Heart right ventricle (tissue), 16 donors: ENCODE measurements at regions not wholly inside any gene's neighbourhood (a gene's known extent, or its start where the extent isn't known, plus 50 kb on each side); places are given as distances from the start of the nearest gene placed in this dataset.
"Not testable (repeated sequence)": the region's sequence is repeated elsewhere in the genome, so short reads cannot be mapped to it uniquely, and the experiment has no call there.

Experiments used
- ATAC-seq, 8 donors: fragments of 200-7000 bp; cut with Tn5 transposase; one replicate each; pipeline ENCODE4 v1.9.1; 2020; ENCODE audit warnings: mild to moderate bottlenecking in 8 of 8, moderate library complexity in 8 of 8, moderate number of reproducible peaks in 1 of 8
- DNase-seq, 2 donors: peaks; one replicate each; pipeline ENCODE4 v3.0.0-alpha.2; 2020
- H3K27ac ChIP-seq, 10 donors: fragments of 200-600 bp; sonication (generic) in 2 of 10; one replicate each; pipeline versions ENCODE4 v1.5.0 to v1.8.0; 2020 to 2022; ENCODE audit warnings: mild to moderate bottlenecking in 3 of 10
- H3K27me3 ChIP-seq, 7 donors: fragments of 200-600 bp; one replicate each; pipeline ENCODE4 v1.8.0; 2021 to 2022; ENCODE audit warnings: mild to moderate bottlenecking in 2 of 7
- H3K36me3 ChIP-seq, 9 donors: fragments of 200-600 bp; sonication (generic) in 1 of 9; one replicate each; pipeline versions ENCODE4 v1.5.0 to v1.8.0; 2020 to 2022; ENCODE audit warnings: mild to moderate bottlenecking in 2 of 9
- H3K4me1 ChIP-seq, 9 donors: fragments of 200-600 bp; sonication (generic) in 1 of 9; one replicate each; pipeline versions ENCODE4 v1.5.0 to v1.8.0; 2020 to 2022; ENCODE audit warnings: mild to moderate bottlenecking in 4 of 9
- H3K4me3 ChIP-seq, 10 donors: fragments of 200-600 bp; sonication (generic) in 2 of 10; one replicate each; pipeline versions ENCODE4 v1.5.0 to v1.8.0; 2020 to 2022; ENCODE audit warnings: mild to moderate bottlenecking in 7 of 10, moderate library complexity in 2 of 10
- H3K9me3 ChIP-seq, 11 donors: fragments of 200-600 bp in 10 of 11; sonication (generic) in 2 of 11; one replicate each; pipeline versions ENCODE4 v1.5.0 to v1.8.0; 2013 to 2022; ENCODE audit warnings: mild to moderate bottlenecking in 2 of 11, control low read depth in 1 of 11, moderate library complexity in 1 of 11
- CTCF ChIP-seq, 9 donors: fragments of 200-600 bp; sonication (generic) in 2 of 9; IDR thresholded peaks; one replicate each; pipeline versions ENCODE4 v1.5.0 to v1.8.0; 2021 to 2022; ENCODE audit warnings: antibody characterized with exemption in 9 of 9, mild to moderate bottlenecking in 5 of 9, moderate library complexity in 1 of 9
- WGBS, 2 donors: extraction: QIAGEN DNeasy Blood & Tissue Kit; methylation state at CpG; one replicate each; pipeline ENCODE4 v1.1.7; 2013; ENCODE audit warnings: inconsistent platforms in 1 of 2; 5-methylcytosine and 5-hydroxymethylcytosine counted together
- intact Hi-C, 10 donors: fragments of 100-400 bp; cut with DNase I; formaldehyde crosslinking; loops; one replicate each; pipeline versions ENCODE4 v1.11.1 to v1.14.2; 2022
- donor health status: Arrhythmogenic right ventricular cardiomyopathy.
- donor health status: ischemic (EF 13 %, LVEDD 7.1; RV severe dilation, severe dysfunction).
- donor health status: healthy with polysubstance abuse.
- donor health status: DM: no; HTN: yes; CAD: no.
- donor health status: DM: no; HTN: no; CAD: no.
- donor health status: ischemic (EF 25% LVEDD 6.9; RV normal size, moderate dysfunction).
- donor health status: ischemic (EF 25% LVEDD 5.7; RV mildly dilated, moderate dysfunction).
- donor health status: healthy.
- donor health status: DM: yes; HTN: yes; CAD: no.
- donor health status: Ischemic cardiomyopathy.
- donor health status: ischemic (EF 35%, LVEDD 5.7; RV mildly dilated, moderate dysfunction).
- donor health status: nonischemic (EF 11% LVEDD 7.7; RV severe dilation, severe dysfunction).
- donor health status: DM: yes; HTN: yes; CAD: no.
- donor health status: PGD.
- donor health status: ischemic (EF 29% LVEDD 5.4; RV normal size, mild dysfunction).
- donor health status: nonischemic (EF 23%, LVEDD 6.1; RV moderate dilation, normal function).

DNA sequence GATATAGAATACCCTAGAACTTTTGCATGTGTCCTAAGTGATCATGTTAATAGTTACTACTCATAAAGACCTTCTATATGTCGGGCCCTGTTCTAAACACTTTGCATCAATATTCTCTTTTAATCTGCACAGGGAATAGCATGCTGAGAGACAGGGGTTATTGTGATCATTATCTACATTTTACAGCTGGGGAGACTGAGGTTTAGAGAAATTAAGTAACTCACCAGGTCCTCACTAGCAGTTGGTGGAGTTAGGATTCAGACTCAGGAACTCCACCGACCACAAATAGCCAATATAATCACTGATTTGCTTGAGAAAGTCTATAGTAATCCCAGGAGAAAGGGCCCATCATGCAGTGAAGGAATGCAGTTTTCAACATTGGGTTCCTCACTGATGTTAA lies 111.2 kb upstream of the ADO start:
- no peak for ATAC-seq

DNA sequence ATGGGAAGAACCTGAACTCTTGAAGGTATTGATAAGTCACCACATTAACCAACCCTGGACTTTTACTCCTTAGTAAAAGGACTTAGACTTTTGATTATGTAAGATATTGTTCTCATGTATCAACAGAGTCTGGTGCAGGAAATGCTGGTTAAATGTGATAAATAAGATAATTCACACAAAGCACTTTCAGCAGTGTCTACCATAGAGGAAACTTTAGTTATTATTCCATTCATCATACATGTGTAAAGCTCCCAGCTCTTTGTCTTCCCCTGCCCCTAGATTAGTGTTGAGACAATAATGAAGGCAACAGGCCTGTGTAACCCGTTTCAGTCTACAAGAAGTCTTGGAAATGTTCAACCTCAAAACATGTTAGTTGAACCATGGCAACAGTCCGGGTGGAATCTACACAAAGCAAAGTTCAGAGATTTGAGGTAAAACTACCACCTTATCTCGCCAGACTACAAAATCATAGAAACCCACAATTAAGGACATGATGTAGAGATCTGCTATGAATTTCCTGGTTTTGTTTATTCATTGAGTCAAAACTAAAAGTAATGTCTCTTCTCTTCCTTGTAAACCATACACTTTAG lies 109.9 kb upstream of the ADO start:
- Histone ChIP-seq H3K27ac (no peak overlapping the region), H3K36me3 (no peaks in the 10 kb centered on the region), H3K27me3 (no peaks in the 10 kb centered on the region), H3K4me1 (peaks cover 0 to 25% (median 14%) of the 10 kb centered on the region in 9 donors), H3K9me3 (peaks cover 0 to 19% (median 13%) of the 10 kb centered on the region in 11 donors), H3K4me3 (no peak overlapping the region)
- TF ChIP-seq CTCF (IDR thresholded peaks at IDR 0.05): no peak
- ATAC-seq (no peak), DNase-seq (no peak)
- intact Hi-C loops: loop anchor here in 1 of 10 donors (5.0 kb wide), 1 partner anchor 123 kb away; the partner anchor contains the start of gene EGR2
- 78 to 82% methylated on average over 3 of the region's 3 CpGs for WGBS, 2 donors

More for the DNA sequence above, 111.2 kb upstream of the ADO start:
- peaks cover 0 to 36% (median 24%) of the 10 kb centered on the region in 9 donors for H3K4me1 ChIP-seq
- H3K27me3 ChIP-seq: no peaks in the 10 kb centered on the region
- H3K4me3 ChIP-seq: no peak overlapping the region
- intact Hi-C loops: loop anchor here in 1 of 10 donors (5.0 kb wide), 1 partner anchor 124 kb away; the partner anchor contains the start of gene EGR2
- H3K27ac ChIP-seq: no peak overlapping the region
- DNase-seq: no peak
- H3K9me3 ChIP-seq: peaks cover 0 to 6% (median 1%) of the 10 kb centered on the region in 11 donors
- no peak for TF ChIP-seq CTCF (IDR thresholded peaks at IDR 0.05)
- H3K36me3 ChIP-seq: no peaks in the 10 kb centered on the region
- WGBS, 2 donors: 87 to 89% methylated on average over 2 of the region's 2 CpGs

GRCh38 chr10:62696798-62697197 lies 107.7 kb upstream of the ADO start:
- Histone ChIP-seq H3K4me1 (peaks cover 0 to 4% (median 0%) of the 10 kb centered on the region in 9 donors), H3K4me3 (no peak overlapping the region), H3K9me3 (peaks cover 0 to 29% (median 20%) of the 10 kb centered on the region in 11 donors), H3K36me3 (no peaks in the 10 kb centered on the region), H3K27ac (no peak overlapping the region), H3K27me3 (peaks cover 0 to 6% (median 0%) of the 10 kb centered on the region in 7 donors)
- WGBS, 2 donors: 76 to 81% methylated on average over 2 of the region's 2 CpGs
- no peak for TF ChIP-seq CTCF (IDR thresholded peaks at IDR 0.05)
- no peak for DNase-seq
- ATAC-seq: no peak
- intact Hi-C loops: no loop called here

- Histone ChIP-seq H3K4me3 (no peak overlapping the region), H3K4me1 (no peaks in the 10 kb centered on the region), H3K9me3 (peaks cover 0 to 40% (median 20%) of the 10 kb centered on the region in 11 donors), H3K27ac (no peak overlapping the region), H3K36me3 (no peaks in the 10 kb centered on the region), H3K27me3 (peaks cover 0 to 6% (median 0%) of the 10 kb centered on the region in 7 donors)
- intact Hi-C loops: no loop called here
- no peak for DNase-seq
- no peak for TF ChIP-seq CTCF (IDR thresholded peaks at IDR 0.05)
- ATAC-seq: no peak
Measured at GRCh38 chr10:62699148-62699547, 105.4 kb upstream of the ADO start.

DNA sequence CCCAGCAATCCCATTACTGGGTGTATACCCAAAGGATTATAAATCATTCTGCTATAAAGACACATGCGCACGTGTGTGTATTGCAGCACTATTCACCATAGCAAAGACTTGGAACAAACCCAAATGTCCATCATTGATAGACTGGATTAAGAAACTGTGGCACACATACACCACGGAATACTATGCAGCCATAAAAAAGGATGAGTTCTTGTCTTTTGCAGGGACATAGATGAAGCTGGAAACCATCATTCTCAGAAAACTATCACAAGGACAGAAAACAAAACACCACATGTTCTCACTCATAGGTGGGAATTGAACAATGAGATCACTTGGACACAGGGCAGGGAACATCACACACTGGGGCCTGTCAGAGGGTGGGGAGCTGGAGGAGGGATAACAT lies 100.4 kb upstream of the ADO start:
- Histone ChIP-seq H3K9me3 (peaks cover 0 to 27% (median 13%) of the 10 kb centered on the region in 11 donors), H3K4me1 (peaks cover 0 to 11% (median 0%) of the 10 kb centered on the region in 9 donors)
- H3K27ac ChIP-seq, H3K4me3 ChIP-seq, ATAC-seq, intact Hi-C loops, H3K27me3 ChIP-seq, DNase-seq, H3K36me3 ChIP-seq: not testable (repeated sequence)
- 92% methylated on average over 3 of the region's 3 CpGs for whole genome bisulfite sequencing, 2 donors
